Neural crest cell (in vitro differentiated cells): ENCODE measurements at regions not wholly inside any gene's neighbourhood (a gene's known extent, or its start where the extent isn't known, plus 50 kb on each side); places are given as distances from the start of the nearest gene placed in this dataset.

Experiments
- DNase-seq: peaks from one replicate; pipeline ENCODE4 v3.0.0; 2021; ENCODE audit warnings: low read depth, mixed read lengths, low spot score
- H3K27ac Mint-ChIP-seq: one replicate; pipeline ENCODE4 v1.8.0; 2021; ENCODE audit warnings: mild to moderate bottlenecking, mixed read lengths; ENCODE audit not compliant: unreplicated experiment
- H3K27me3 Mint-ChIP-seq: 2 replicates; pipeline ENCODE4 v1.8.0; 2021; ENCODE audit warnings: low read depth, mild to moderate bottlenecking, mixed read lengths
- H3K36me3 Mint-ChIP-seq: 2 replicates; pipeline ENCODE4 v1.8.0; 2021; ENCODE audit warnings: low read depth, mild to moderate bottlenecking, mixed read lengths
- H3K4me1 Mint-ChIP-seq: 2 replicates; pipeline ENCODE4 v1.8.0; 2021; ENCODE audit warnings: mixed read lengths
- H3K4me3 Mint-ChIP-seq: one replicate; pipeline ENCODE4 v1.8.0; 2021; ENCODE audit warnings: mild to moderate bottlenecking, mixed read lengths
- H3K9me3 Mint-ChIP-seq: 2 replicates; pipeline ENCODE4 v1.8.0; 2021; ENCODE audit warnings: mixed read lengths
- TF ChIP-seq, protein P1 (sequence below): fragments of 200-600 bp; sonication (generic); conservative IDR thresholded peaks from 2 replicates; pipeline ENCODE4 v1.5.0; 2021; ENCODE audit warnings: antibody characterized with exemption, mild to moderate bottlenecking

- Mint-ChIP-seq H3K4me3 (no peak overlapping the region), H3K27me3 (no peaks in the 10 kb centered on the region), H3K9me3 (no peaks in the 10 kb centered on the region), H3K36me3 (no peaks in the 10 kb centered on the region), H3K4me1 (peaks cover 4% of the 10 kb centered on the region), H3K27ac (no peak overlapping the region)
- TF ChIP-seq, protein P1, sequence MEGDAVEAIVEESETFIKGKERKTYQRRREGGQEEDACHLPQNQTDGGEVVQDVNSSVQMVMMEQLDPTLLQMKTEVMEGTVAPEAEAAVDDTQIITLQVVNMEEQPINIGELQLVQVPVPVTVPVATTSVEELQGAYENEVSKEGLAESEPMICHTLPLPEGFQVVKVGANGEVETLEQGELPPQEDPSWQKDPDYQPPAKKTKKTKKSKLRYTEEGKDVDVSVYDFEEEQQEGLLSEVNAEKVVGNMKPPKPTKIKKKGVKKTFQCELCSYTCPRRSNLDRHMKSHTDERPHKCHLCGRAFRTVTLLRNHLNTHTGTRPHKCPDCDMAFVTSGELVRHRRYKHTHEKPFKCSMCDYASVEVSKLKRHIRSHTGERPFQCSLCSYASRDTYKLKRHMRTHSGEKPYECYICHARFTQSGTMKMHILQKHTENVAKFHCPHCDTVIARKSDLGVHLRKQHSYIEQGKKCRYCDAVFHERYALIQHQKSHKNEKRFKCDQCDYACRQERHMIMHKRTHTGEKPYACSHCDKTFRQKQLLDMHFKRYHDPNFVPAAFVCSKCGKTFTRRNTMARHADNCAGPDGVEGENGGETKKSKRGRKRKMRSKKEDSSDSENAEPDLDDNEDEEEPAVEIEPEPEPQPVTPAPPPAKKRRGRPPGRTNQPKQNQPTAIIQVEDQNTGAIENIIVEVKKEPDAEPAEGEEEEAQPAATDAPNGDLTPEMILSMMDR, result no peak
- DNase-seq, result no peak
These were observed 237.0 kb downstream of the POSTN start for GRCh38 chr13:37361608-37362007.

DNA sequence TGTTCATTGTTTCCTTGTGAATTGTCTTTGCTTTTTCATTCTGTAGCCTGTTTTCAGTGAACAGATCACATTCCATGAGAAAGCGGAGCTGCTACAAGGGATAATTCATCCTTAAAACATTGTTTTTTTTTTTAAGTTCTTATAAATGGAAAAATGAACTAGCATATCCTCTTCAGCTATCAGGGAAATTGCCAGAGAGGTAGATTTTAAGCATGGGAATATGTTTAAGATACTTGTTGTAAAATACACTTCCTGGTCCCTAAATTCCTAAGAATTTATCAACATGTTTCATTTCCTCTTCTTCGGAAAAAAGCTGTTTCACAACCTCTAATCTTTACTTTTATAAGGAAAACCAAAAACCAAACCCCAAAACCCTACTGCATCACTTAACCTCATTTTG, 238.0 kb downstream of the POSTN start:
- no peak overlapping the region for H3K27ac Mint-ChIP-seq
- H3K27me3 Mint-ChIP-seq, result no peaks in the 10 kb centered on the region
- H3K9me3 Mint-ChIP-seq, result no peaks in the 10 kb centered on the region
- TF ChIP-seq, protein P1, result no peak
- peaks cover 3% of the 10 kb centered on the region for H3K4me1 Mint-ChIP-seq
- H3K36me3 Mint-ChIP-seq, result no peaks in the 10 kb centered on the region
- no peak overlapping the region for H3K4me3 Mint-ChIP-seq
- no peak for DNase-seq

- Mint-ChIP-seq H3K4me1 (no peaks in the 10 kb centered on the region), H3K4me3 (no peak overlapping the region), H3K36me3 (no peaks in the 10 kb centered on the region), H3K27me3 (no peaks in the 10 kb centered on the region), H3K9me3 (no peaks in the 10 kb centered on the region), H3K27ac (no peak overlapping the region)
- no peak for DNase-seq
- TF ChIP-seq, protein P1, result no peak
These were observed 241.0 kb downstream of the POSTN start for GRCh38 chr13:37357548-37357947.

- Mint-ChIP-seq H3K27ac (no peak overlapping the region), H3K27me3 (no peaks in the 10 kb centered on the region), H3K36me3 (no peaks in the 10 kb centered on the region), H3K4me1 (peaks cover 5% of the 10 kb centered on the region), H3K9me3 (no peaks in the 10 kb centered on the region), H3K4me3 (no peak overlapping the region)
- TF ChIP-seq, protein P1, result no peak
- DNase-seq, result no peak
These were observed 244.7 kb downstream of the POSTN start for GRCh38 chr13:37353911-37354310.

DNA sequence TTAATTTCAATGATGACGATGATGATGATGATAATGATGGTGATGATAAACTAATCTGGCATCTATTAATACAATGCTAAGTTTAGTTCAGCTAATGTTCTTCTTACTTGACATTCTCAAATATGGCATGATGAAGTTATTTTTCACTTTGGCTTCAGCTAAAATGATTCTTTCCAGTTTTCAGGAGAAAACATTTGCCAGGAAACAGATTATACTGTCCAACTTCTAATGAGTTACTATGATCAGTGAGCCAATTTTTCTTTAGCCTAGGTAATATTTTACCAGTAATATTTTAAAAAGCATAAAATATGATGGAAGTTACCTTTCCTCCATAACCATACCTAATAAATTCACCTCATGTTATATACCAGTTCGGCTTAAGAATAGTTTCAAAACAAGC, 245.7 kb upstream of the CSNK1A1L start:
- peaks cover 4% of the 10 kb centered on the region for H3K9me3 Mint-ChIP-seq
- H3K27me3 Mint-ChIP-seq, result no peaks in the 10 kb centered on the region
- H3K36me3 Mint-ChIP-seq, result no peaks in the 10 kb centered on the region
- DNase-seq, result no peak
- H3K4me1 Mint-ChIP-seq, result peaks cover 8% of the 10 kb centered on the region
- H3K27ac Mint-ChIP-seq, result no peak overlapping the region
- TF ChIP-seq, protein P1, result no peak
- no peak overlapping the region for H3K4me3 Mint-ChIP-seq

GRCh38 chr13:37349916-37350315, 244.5 kb upstream of the CSNK1A1L start:
- TF ChIP-seq, protein P1, result no peak
- H3K27me3 Mint-ChIP-seq, result no peaks in the 10 kb centered on the region
- no peak overlapping the region for H3K27ac Mint-ChIP-seq
- no peaks in the 10 kb centered on the region for H3K36me3 Mint-ChIP-seq
- peaks cover 4% of the 10 kb centered on the region for H3K9me3 Mint-ChIP-seq
- no peak overlapping the region for H3K4me3 Mint-ChIP-seq
- no peak for DNase-seq
- peaks cover 8% of the 10 kb centered on the region for H3K4me1 Mint-ChIP-seq
